HG03095 (cell line): ENCODE measurements at regions not wholly inside any gene's neighbourhood (a gene's known extent, or its start where the extent isn't known, plus 50 kb on each side); places are given as distances from the start of the nearest gene placed in this dataset.
"Not testable (repeated sequence)": the region's sequence is repeated elsewhere in the genome, so short reads cannot be mapped to it uniquely, and the experiment has no call there.

Experiments used
- ATAC-seq: cut with Tn5 transposase; IDR thresholded peaks from one replicate; pipeline ENCODE4 v1.9.1; 2021; ENCODE audit warnings: moderate library complexity; ENCODE audit not compliant: unreplicated experiment

DNA sequence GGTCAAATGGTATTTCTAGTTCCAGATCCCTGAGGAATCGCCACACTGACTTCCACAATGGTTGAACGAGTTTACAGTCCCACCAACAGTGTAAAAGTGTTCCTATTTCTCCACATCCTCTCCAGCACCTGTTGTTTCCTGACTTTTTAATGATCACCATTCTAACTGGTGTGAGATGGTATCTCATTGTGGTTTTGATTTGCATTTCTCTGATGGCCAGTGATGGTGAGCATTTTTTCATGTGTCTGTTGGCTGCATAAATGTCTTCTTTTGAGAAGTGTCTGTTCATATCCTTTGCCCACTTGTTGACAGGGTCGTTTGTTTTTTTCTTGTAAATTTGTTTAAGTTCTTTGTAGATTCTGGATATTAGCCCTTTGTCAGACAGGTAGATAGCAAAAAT, 269.9 kb upstream of the NREP start:
- not testable (repeated sequence) for ATAC-seq

DNA sequence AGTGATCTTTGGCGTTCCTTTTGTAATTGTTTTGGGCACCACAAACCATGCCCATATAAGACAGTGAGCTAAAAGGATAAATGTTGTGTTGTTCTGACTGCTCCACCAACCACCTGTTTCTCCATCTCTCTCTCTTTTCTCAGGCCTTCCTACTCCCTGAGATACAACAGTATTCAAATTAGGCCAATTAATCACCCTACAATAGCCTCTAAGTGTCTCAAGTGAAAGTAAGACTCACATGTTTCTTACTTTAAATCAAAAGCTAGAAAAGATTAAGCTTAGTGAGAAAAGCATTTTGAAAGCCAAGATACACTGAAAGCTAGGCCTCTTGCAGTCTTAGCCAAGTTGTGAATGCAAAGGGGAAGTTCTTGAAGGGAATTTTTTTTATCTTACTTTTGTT, 268.8 kb upstream of the NREP start:
- peak; percentile 73 for ATAC-seq

DNA sequence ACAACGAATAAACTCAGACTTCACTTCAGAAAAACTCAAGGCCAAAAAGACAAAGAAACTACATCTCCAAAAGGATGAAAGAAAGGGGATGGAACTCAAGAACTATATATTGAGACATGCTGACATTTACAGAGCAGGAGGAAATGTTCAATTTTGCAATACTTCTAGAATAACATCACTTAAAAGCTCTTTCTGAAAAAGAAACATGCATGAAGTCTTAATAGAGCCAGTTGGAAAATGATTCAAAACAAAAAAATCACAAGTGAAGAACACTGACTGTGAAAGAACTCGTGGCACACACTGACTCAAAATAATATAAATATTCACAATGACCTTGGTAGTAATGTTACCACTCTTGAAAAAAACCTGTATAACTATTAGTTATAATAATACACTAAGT, 267.8 kb upstream of the NREP start:
- ATAC-seq, result no peak

DNA sequence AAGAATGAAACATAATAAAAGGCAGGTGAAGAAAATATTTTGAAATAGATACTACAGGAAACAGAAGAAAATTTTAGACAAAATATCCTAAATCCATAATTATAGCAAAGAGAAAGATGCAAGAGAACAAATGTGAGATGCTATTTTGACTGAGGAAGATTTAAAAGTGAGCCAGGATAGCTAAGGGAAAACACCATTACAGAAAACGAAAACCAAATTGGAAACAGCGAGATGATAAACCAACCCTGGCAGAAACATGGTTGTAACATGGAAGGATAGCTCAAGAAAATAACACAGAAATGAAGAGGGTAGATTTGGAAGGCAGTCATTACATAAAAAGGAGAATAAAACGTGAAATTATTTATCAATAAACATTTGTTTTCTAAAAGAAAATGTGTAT, 267.2 kb upstream of the NREP start:
- ATAC-seq, result no peak

- no peak for ATAC-seq
These were observed 266.8 kb upstream of the NREP start for GRCh38 chr5:112023766-112024165.

- no peak for ATAC-seq
These were observed 261.9 kb upstream of the NREP start for GRCh38 chr5:112018846-112019245.

GRCh38 chr5:112016980-112017379, 260.0 kb upstream of the NREP start:
- no peak for ATAC-seq

DNA sequence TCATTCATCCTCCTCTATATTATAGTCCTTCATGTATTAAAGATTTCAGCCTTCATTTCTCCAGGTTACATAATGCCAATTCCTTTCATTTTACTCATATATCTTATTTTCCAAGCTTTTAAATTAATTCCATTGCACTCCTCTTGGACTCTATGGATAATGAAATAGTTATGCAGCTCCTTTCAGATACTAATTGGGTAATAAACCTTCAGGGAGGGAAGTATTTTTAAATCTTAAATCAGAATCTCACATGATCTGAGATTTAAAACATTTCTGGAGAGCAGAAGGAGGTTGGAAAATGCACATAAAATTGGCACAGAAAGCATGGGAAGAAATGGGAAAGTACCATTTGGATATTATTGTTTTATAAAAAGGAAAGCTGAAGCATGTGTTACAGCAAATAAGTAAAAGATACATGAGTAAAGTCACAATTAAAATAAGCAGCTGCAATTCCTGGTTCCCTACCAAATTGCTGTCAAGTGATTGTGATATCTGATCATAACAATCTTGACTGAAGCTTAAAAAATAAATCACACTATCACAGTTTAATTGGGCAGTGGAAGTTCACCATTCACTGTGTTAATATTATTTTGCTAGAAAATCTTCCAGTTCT, 257.9 kb upstream of the NREP start:
- no peak for ATAC-seq

GRCh38 chr5:112013660-112014059, 256.7 kb upstream of the NREP start:
- no peak for ATAC-seq

DNA sequence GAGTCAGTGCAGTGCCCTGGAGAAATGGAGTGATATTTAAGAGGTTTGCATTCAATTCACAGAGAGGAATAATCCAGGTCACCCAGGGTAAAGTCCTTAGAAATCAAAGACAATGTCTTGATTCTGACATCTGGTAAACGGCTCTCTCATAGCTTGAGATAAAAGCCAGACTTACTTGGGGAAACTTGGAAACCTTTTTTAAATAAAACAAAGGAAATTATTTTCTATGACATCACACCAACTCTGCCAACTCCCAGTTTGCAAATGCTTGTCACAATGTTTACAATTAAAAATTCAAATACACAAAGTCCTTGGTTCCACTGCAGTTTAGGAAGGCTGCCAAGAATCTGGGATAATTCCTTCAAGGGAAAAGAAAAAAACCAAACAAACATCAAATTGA, 255.1 kb upstream of the NREP start:
- no peak for ATAC-seq

GRCh38 chr5:112010475-112010874, 253.5 kb upstream of the NREP start:
- no peak for ATAC-seq

DNA sequence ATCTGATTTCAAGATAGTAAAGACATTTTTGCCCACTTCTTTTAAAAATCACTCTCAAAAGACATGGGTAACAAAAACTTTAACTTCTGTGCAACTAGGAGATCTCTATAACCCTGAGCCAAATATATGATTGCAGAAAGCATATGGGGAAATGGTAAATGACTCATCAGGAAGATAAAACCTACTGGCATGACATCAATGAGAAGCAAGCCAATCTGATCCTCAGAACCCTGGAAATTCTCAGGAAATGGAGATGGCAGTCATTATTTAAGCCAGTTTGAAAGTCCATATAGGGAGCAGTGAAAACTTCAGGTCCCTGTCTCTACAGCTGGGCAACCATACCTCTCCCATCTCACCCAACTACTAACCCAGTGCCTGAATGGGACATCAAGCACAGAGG, 249.7 kb upstream of the NREP start:
- ATAC-seq, result no peak

DNA sequence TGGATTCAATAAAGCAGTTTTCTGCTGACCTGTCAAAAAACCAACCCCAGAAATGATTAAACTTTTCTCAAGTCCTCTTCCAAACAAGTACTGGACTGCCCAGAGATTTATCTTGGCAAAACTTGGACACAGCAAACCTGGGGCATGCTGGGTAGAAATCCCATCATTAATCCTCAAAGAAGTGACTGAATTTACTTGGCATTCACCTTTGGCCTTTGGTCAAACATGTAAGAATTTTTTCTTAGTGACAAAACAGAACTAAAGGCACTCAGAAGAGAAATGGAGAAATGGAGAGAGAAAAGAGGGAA, 248.6 kb upstream of the NREP start:
- ATAC-seq, result no peak

DNA sequence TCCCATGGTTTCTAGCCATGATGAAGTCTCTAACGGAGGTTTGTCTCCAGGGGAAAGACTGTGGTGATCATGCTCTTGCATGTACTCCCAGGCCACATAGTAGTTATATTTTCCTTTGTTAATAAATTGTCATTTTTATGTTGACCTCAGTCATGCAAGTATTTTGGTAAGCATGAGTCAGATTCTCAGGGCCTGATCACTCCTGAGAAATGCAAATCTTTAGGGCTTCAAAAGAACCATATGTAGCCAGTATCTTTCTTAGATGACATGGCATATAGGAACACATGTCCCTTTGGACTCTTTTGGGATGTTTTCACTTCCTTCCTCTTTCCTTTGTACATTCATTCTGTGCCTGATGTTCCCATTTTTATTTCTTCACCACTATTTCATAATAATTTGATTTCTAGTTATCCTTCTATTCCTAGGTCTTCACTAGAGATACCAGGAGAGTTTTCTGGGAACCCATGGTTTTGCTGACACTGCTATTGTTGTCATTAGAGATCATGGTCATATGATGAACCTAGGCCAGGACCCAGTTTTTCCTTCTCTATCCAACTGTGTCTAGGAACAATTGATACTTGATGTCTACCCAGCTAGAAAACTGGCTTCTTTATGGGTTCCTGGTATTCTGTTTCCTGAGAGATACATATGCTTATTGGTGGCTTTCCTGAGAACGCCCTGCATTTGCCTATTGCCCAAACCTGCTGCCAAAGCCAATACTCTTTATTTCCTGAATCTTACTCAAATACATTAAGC, 248.1 kb upstream of the NREP start:
- peak; percentile 85 for ATAC-seq

DNA sequence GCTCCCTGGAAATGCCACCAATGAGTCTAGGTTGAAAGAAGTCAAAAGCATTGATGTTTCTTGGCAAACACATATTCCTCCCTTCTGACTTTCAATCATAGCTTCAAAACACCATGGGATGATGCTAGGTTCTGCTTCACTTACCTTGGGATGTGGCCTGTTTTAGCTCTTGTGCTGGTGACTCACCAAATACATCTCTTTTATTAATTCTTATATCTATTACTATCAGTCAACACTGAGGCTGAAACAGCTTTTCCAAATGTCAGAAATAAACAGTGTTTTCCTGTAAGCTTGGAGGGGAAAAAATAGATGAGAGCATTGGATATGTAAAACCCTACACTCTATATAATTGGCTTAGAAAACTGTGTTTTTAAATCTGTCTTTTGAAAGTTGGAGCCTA, 245.4 kb upstream of the NREP start:
- ATAC-seq, result no peak

DNA sequence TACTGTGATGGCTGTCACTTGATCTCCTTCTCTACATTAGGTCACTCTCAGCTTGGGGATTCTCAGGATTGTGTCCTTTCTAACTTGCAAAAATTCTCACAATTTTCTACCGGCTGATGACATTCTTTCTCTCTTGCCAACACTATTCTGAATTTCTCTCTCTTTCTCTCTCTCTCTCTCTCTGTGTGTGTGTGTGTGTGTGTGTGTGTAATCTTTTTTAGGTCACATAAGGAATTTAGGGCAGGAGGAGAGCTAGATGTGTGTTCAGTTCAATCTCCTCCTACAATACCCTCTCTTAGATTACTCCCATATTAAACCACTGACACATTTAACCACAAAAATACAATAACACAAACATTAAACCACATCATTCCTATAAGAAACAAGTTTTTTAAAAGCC, 242.3 kb upstream of the NREP start:
- ATAC-seq, result no peak

DNA sequence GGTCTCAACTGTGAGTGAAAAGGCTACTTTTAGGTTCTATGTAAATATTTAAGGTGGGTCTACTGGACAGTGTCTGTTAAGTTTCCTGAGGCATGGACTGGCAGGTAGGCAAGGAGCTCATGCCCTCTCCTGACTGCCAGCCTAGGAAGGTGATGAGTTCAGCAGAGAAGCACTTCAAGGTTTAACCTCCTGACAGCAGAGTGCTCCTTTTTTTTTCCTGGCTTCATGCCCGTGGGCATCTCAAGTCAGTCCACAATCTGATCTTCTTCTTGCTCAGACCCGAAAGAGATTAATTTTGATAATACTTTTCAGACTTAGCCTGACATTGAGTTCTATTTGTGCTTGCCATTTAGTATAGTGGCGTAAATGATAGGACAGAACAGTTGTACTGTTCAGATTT, 241.9 kb upstream of the NREP start:
- ATAC-seq, result no peak

GRCh38 chr5:111997711-111998110, 240.7 kb upstream of the NREP start:
- no peak for ATAC-seq

DNA sequence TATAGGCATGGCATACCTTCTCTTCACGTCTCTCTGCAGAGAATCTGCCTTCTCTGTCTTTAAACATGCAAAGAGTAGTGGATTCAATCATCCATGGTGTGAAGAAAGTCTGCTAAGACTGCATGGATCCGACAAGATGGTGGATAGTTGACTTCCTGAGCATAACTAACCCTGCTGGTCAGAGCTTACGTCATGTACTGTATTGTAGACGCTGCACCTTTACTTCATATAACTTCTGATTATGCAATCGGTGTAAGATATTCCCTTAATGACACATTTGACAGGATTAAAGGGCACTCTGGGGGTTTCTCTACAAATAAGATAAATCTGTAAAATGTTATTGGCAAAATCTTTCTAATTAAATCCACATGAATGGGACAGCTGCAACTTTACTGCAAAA, 240.3 kb upstream of the NREP start:
- ATAC-seq, result no peak

DNA sequence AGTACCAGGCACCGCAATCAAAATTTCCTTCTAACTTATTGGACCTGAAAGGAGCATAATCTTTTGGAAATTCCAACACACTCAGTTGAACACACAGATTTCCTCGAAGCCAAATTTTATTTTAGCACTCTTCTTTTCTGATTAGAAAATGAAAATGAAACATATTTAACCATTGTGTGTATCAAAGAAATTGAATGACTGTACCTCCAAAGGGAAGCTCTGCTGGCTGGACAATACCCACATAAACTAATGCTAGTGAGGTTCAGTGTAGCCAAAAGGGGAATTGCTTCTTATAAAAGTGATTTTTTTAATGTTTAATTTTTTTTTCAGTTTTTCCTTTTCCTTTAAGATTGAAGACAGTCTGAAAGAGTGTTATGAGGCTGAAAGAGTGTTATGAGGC, 239.6 kb upstream of the NREP start:
- no peak for ATAC-seq

GRCh38 chr5:111995701-111996100, 238.7 kb upstream of the NREP start:
- ATAC-seq, result no peak

DNA sequence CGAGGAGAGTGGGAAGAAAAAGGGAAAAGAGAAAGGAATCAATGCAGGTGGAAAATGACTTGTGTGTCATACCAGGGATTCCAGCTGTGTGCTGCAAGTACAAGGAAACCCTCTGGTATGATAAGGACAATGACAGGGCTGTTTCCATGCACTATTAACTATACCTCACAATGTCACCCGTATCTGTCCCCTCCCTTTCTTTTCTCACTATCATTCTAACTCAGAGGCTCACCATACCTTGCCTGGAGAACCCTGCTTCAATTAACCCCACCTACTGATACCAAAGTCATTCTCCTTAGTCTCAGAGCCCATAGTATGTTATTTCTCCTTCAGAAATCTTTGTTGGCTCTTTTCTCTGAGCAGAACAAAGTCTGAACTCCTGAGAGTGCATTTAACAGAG, 236.2 kb upstream of the NREP start:
- ATAC-seq, result no peak

- no peak for ATAC-seq
These were observed 227.1 kb upstream of the NREP start for GRCh38 chr5:111984044-111984443.
